Suprapubic skin (tissue), 3 donors: ENCODE measurements at regions not wholly inside any gene's neighbourhood (a gene's known extent, or its start where the extent isn't known, plus 50 kb on each side); places are given as distances from the start of the nearest gene placed in this dataset.

ENCODE experiments used
- CTCF ChIP-seq, 2 donors: fragments of 200-600 bp in 1 of 2; fragments of 450-650 bp in 1 of 2; sonication (generic) in 1 of 2; IDR thresholded peaks; one replicate each; pipeline ENCODE4 v1.5.1; 2016 to 2019; ENCODE audit warnings: antibody characterized with exemption in 2 of 2, mild to moderate bottlenecking in 1 of 2, moderate library complexity in 1 of 2
- POLR2AphosphoS5 ChIP-seq, 3 donors: sonication (generic); formaldehyde crosslinking; IDR thresholded peaks; one replicate each; pipeline ENCODE4 v1.6.1; 2017; ENCODE audit warnings: antibody characterized with exemption in 3 of 3

GRCh38 chr2:151027151-151027550, 234.5 kb downstream of the RBM43 start:
- no peak for TF ChIP-seq CTCF (IDR thresholded peaks at IDR 0.05)
- no peak for TF ChIP-seq POLR2AphosphoS5 (IDR thresholded peaks at IDR 0.05)
